WTC11 (cell line): ENCODE measurements at regions not wholly inside any gene's neighbourhood (a gene's known extent, or its start where the extent isn't known, plus 50 kb on each side); places are given as distances from the start of the nearest gene placed in this dataset.

Source experiments
- ATAC-seq: fragments of 200-7000 bp; cut with Tn5 transposase; 2 replicates; pipeline ENCODE4 v1.10.0; 2021; ENCODE audit warnings: mild to moderate bottlenecking, moderate library complexity
- CTCF ChIA-PET: fragments of 300-600 bp; sonication (Branson Sonifier 250); formaldehyde crosslinking; loops from one replicate; lab custom pipeline; 2021; ENCODE audit warnings: antibody characterized with exemption; lab: Charles Lee
- POLR2A ChIA-PET: fragments of 350-600 bp; sonication (Branson Sonifier 250); formaldehyde crosslinking; loops from one replicate; lab custom pipeline; 2021; ENCODE audit warnings: antibody characterized with exemption; lab: Charles Lee
- DNase-seq: peaks from one replicate; pipeline ENCODE4 v3.0.0; 2021; ENCODE audit warnings: low spot score
- H3K27ac Mint-ChIP-seq: 2 replicates; pipeline ENCODE4 v1.8.0; 2021; ENCODE audit warnings: mixed read lengths
- H3K27me3 Mint-ChIP-seq: 2 replicates; pipeline ENCODE4 v1.8.0; 2021; ENCODE audit warnings: low read depth, mild to moderate bottlenecking, moderate library complexity, mixed read lengths
- H3K36me3 Mint-ChIP-seq: 2 replicates; pipeline ENCODE4 v1.8.0; 2021; ENCODE audit warnings: mixed read lengths
- H3K4me1 Mint-ChIP-seq: 2 replicates; pipeline ENCODE4 v1.8.0; 2022; ENCODE audit warnings: mixed read lengths
- H3K4me3 Mint-ChIP-seq: 2 replicates; pipeline ENCODE4 v1.8.0; 2021; ENCODE audit warnings: mild to moderate bottlenecking, moderate library complexity, mixed read lengths
- H3K9me3 Mint-ChIP-seq: 2 replicates; pipeline ENCODE4 v1.8.0; 2021; ENCODE audit warnings: mixed read lengths
- ATF2 ChIP-seq: sonication (generic); formaldehyde crosslinking; IDR thresholded peaks from 2 replicates; pipeline ENCODE4 v1.8.1; 2022; ENCODE audit warnings: low read depth, missing genetic modification reagents, borderline replicate concordance
- E2F1 ChIP-seq: sonication (generic); formaldehyde crosslinking; IDR thresholded peaks from 2 replicates; pipeline ENCODE4 v1.8.0; 2022; ENCODE audit warnings: mild to moderate bottlenecking, missing genetic modification reagents
- ETV6 ChIP-seq: sonication (generic); formaldehyde crosslinking; IDR thresholded peaks from 2 replicates; pipeline ENCODE4 v1.8.1; 2022; ENCODE audit warnings: mild to moderate bottlenecking, missing genetic modification reagents
- FOXJ3 ChIP-seq: sonication (generic); formaldehyde crosslinking; IDR thresholded peaks from 2 replicates; pipeline ENCODE4 v1.9.0; 2021; ENCODE audit warnings: missing genetic modification reagents, mild to moderate bottlenecking, borderline replicate concordance
- GTF2I ChIP-seq: fragments of 250-450 bp; sonication (Bioruptor Pico); conservative IDR thresholded peaks from 2 replicates; pipeline ENCODE4 v1.4.0; 2021; ENCODE audit warnings: mild to moderate bottlenecking
- RORB ChIP-seq: fragments of 250-450 bp; sonication (Bioruptor Pico); IDR thresholded peaks from 2 replicates; pipeline ENCODE4 v1.9.0; 2021; ENCODE audit warnings: mild to moderate bottlenecking
- SMAD3 ChIP-seq: sonication (generic); formaldehyde crosslinking; IDR thresholded peaks from 2 replicates; pipeline ENCODE4 v1.8.0; 2022; ENCODE audit warnings: missing genetic modification reagents, mild to moderate bottlenecking, borderline replicate concordance
- USF1 ChIP-seq: sonication (generic); formaldehyde crosslinking; IDR thresholded peaks from 2 replicates; pipeline ENCODE4 v1.8.0; 2022; ENCODE audit warnings: mild to moderate bottlenecking, missing genetic modification reagents
- ZNF416 ChIP-seq: fragments of 250-450 bp; sonication (Bioruptor Pico); IDR thresholded peaks from 2 replicates; pipeline ENCODE4 v1.9.0; 2021; ENCODE audit warnings: mild to moderate bottlenecking, inconsistent platforms
- ZNF532 ChIP-seq: fragments of 250-450 bp; sonication (Bioruptor Pico); IDR thresholded peaks from 2 replicates; pipeline ENCODE4 v1.9.0; 2021; ENCODE audit warnings: mild to moderate bottlenecking, borderline replicate concordance
- ZSCAN18 ChIP-seq: fragments of 250-450 bp; sonication (Bioruptor Pico); IDR thresholded peaks from 2 replicates; pipeline ENCODE4 v2.1.2; 2022; ENCODE audit warnings: mild to moderate bottlenecking, moderate library complexity
- TF ChIP-seq, protein P1 (sequence below): fragments of 250-450 bp; sonication (Bioruptor Pico); IDR thresholded peaks from 2 replicates; pipeline ENCODE4 v1.9.0; 2021; ENCODE audit warnings: mild to moderate bottlenecking
- TF ChIP-seq, protein P2 (sequence below): sonication (generic); formaldehyde crosslinking; IDR thresholded peaks from 2 replicates; pipeline ENCODE4 v1.8.1; 2023; ENCODE audit warnings: mild to moderate bottlenecking, missing genetic modification reagents

- TF ChIP-seq ZNF532 (CRISPR knock-in tag): no peak
- TF ChIP-seq FOXJ3 (CRISPR knock-in tag): no peak
These were observed 608.2 kb downstream of the SOX6 start (continued) for GRCh38 chr11:15748132-15748531.

DNA sequence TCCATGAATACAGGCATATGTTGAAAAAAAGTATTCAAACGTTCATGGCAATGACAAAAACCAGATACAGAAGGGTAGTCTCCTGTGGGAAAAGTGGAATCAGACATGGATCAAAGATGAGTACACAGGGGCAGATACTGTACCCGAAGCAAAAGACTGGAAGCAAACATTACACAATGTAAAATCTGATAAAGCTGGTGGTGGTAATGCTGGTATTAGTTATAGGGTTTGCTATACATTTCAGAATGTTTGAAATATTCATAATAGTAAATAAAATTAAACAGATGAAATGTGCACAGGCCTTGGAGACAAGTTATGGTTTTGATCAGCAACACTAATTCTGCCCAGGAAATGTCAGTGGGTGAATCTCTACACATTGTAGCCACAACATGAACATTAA, 607.6 kb downstream of the SOX6 start:
- POLR2A ChIA-PET: no interaction called here
- H3K4me3 Mint-ChIP-seq: no peak overlapping the region
- peaks cover 3% of the 10 kb centered on the region; the same call in 1 of the 2 replicates for H3K36me3 Mint-ChIP-seq
- TF ChIP-seq GTF2I (CRISPR knock-in tag) (no peak), USF1 (CRISPR knock-in tag) (no peak), ATF2 (no peak), RORB (CRISPR knock-in tag) (no peak), SMAD3 (CRISPR knock-in tag) (no peak), ETV6 (CRISPR knock-in tag) (no peak), ZNF416 (CRISPR knock-in tag) (no peak), ZSCAN18 (CRISPR knock-in tag) (no peak), E2F1 (CRISPR knock-in tag) (no peak)
- TF ChIP-seq, protein P1, sequence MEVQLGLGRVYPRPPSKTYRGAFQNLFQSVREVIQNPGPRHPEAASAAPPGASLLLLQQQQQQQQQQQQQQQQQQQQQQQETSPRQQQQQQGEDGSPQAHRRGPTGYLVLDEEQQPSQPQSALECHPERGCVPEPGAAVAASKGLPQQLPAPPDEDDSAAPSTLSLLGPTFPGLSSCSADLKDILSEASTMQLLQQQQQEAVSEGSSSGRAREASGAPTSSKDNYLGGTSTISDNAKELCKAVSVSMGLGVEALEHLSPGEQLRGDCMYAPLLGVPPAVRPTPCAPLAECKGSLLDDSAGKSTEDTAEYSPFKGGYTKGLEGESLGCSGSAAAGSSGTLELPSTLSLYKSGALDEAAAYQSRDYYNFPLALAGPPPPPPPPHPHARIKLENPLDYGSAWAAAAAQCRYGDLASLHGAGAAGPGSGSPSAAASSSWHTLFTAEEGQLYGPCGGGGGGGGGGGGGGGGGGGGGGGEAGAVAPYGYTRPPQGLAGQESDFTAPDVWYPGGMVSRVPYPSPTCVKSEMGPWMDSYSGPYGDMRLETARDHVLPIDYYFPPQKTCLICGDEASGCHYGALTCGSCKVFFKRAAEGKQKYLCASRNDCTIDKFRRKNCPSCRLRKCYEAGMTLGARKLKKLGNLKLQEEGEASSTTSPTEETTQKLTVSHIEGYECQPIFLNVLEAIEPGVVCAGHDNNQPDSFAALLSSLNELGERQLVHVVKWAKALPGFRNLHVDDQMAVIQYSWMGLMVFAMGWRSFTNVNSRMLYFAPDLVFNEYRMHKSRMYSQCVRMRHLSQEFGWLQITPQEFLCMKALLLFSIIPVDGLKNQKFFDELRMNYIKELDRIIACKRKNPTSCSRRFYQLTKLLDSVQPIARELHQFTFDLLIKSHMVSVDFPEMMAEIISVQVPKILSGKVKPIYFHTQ (CRISPR knock-in tag): no peak
- TF ChIP-seq, protein P2, sequence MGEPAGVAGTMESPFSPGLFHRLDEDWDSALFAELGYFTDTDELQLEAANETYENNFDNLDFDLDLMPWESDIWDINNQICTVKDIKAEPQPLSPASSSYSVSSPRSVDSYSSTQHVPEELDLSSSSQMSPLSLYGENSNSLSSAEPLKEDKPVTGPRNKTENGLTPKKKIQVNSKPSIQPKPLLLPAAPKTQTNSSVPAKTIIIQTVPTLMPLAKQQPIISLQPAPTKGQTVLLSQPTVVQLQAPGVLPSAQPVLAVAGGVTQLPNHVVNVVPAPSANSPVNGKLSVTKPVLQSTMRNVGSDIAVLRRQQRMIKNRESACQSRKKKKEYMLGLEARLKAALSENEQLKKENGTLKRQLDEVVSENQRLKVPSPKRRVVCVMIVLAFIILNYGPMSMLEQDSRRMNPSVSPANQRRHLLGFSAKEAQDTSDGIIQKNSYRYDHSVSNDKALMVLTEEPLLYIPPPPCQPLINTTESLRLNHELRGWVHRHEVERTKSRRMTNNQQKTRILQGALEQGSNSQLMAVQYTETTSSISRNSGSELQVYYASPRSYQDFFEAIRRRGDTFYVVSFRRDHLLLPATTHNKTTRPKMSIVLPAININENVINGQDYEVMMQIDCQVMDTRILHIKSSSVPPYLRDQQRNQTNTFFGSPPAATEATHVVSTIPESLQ (CRISPR knock-in tag): no peak
- no peaks in the 10 kb centered on the region for H3K27me3 Mint-ChIP-seq
- DNase-seq (no peak), ATAC-seq (no peak)
- H3K27ac Mint-ChIP-seq: no peak overlapping the region
- no peaks in the 10 kb centered on the region for H3K4me1 Mint-ChIP-seq
- H3K9me3 Mint-ChIP-seq: peaks cover 9% of the 10 kb centered on the region
- CTCF ChIA-PET: no interaction called here
